ENCODE measurements at regions not wholly inside any gene's neighbourhood (a gene's known extent, or its start where the extent isn't known, plus 50 kb on each side); places are given as distances from the start of the nearest gene placed in this dataset.

DNA sequence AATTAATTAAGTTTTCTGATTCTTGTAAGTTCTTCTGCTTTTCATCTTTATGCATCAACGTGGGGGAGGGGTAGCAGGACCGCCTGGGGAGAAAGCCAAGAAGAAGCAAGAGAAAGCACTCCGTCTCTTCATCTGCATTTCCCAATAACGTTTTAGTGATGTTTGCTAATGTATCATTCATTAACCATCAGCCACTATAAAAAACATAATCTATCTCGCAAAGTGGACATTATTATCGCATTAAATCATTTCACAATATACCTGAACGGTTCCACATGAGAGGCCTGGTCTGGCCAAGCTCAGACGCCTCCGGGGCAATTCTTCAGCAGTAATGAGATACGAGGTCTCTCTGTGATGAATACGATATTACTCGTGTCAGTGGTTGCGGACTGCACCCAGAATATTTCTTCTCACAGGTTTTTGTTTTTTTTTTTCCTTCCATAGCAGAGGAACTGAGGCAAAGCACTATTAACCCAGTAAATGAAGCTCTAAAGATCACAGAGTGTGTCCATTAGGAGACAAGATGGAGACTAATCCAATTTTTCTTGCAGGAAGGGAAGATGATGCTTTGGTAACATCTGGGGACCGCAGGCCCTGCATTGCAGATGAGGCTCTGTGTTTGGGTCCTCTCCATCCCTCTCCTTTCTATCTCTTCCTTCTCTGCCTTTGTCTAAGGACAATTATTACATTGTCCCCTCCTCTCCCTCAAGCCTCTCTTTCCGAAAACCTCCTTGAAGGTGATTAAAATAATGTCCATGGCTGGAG lies 156.1 kb downstream of the SLC35B3 start:
- no peak for TF ChIP-seq CTCF (IDR thresholded peaks at IDR 0.05; ENCODE audit: low read depth, low read length)
- in situ Hi-C loops (cut with HindIII; ENCODE audit: low sequenced_read_pairs): no loop called here
- DNase-seq (ENCODE audit: low read depth, low spot score): no peak

DNA sequence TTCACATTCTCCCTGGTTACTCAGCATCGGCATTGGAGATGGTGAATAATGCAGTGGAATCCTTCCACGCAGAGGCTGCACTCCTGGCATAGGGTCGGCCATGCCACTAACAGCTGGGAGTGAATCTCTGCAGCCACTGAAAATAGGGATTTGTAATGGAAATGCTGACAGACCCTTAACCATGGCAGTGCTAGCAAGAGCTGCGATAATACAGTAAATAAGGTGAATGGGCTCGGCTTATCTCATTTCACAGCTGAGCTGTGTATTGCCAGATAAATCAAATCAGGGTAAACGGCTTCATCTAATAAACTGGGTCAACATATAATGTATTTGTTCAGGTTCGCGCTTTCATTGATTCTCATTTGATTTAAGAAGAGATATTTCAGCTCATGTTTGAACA lies 156.8 kb downstream of the SLC35B3 start:
- H3K4me3 ChIP-seq (ENCODE audit: low read depth, low read length): no peak overlapping the region
- in situ Hi-C loops (cut with HindIII; ENCODE audit: low sequenced_read_pairs): no loop called here
- no peak for TF ChIP-seq CTCF (IDR thresholded peaks at IDR 0.05; ENCODE audit: low read depth, low read length)
- DNase-seq (ENCODE audit: low read depth, low spot score): no peak

More for the DNA sequence above, 156.1 kb downstream of the SLC35B3 start:
- H3K4me3 ChIP-seq (ENCODE audit: low read depth, low read length): no peak overlapping the region

- in situ Hi-C loops (cut with HindIII; ENCODE audit: low sequenced_read_pairs): no loop called here
- TF ChIP-seq CTCF (IDR thresholded peaks at IDR 0.05; ENCODE audit: low read depth, low read length): no peak
- no peak overlapping the region for H3K4me3 ChIP-seq (ENCODE audit: low read depth, low read length)
- no peak for DNase-seq (ENCODE audit: low read depth, low spot score)
Observed at GRCh38 chr6:8277769-8278168, 157.6 kb downstream of the SLC35B3 start.

DNA sequence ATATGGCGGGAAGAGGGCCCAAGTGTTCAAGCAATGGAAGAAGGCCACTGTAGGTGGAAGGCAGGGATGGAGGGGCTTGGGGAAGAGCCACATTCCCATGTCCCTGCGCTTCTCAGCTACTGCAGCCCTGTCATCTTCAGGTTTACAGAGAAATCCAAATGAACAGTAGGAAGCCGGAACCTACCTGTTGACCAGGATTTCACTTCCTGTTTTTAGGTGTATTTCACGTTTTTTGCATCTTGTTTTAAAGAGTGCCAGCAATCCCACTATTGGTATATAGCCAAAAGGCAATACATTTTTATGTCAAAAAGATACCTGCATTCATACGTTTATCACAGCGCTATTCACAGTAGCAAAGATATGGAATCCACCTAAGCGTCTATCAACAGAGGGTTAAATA lies 159.2 kb downstream of the SLC35B3 start:
- no peak for DNase-seq (ENCODE audit: low read depth, low spot score)
- in situ Hi-C loops (cut with HindIII; ENCODE audit: low sequenced_read_pairs): no loop called here
- H3K4me3 ChIP-seq (ENCODE audit: low read depth, low read length): no peak overlapping the region
- no peak for TF ChIP-seq CTCF (IDR thresholded peaks at IDR 0.05; ENCODE audit: low read depth, low read length)

GRCh38 chr6:8275667-8276066 lies 159.7 kb downstream of the SLC35B3 start:
- no peak overlapping the region for H3K4me3 ChIP-seq (ENCODE audit: low read depth, low read length)
- in situ Hi-C loops (cut with HindIII; ENCODE audit: low sequenced_read_pairs): no loop called here
- no peak for DNase-seq (ENCODE audit: low read depth, low spot score)
- no peak for TF ChIP-seq CTCF (IDR thresholded peaks at IDR 0.05; ENCODE audit: low read depth, low read length)

DNA sequence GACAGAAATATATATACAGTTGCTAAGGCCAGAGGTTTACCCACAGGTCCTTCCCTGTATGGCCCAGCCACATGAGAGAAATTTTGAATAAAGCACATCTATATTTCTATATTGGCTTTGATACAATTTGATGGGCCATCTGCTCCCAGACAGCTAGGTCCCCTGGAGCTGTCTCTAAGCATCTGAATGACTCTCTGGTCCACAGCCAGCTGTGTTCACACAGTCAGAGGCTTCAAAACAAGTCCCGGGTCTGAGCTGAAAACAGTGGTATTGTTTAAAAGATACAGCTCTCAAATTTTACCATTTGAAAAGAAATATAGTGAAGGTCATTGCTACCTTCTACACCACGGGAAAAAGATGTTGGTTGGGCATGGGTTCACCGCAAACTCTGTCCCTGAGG lies 161.1 kb downstream of the SLC35B3 start:
- in situ Hi-C loops (cut with HindIII; ENCODE audit: low sequenced_read_pairs): no loop called here
- H3K4me3 ChIP-seq (ENCODE audit: low read depth, low read length): no peak overlapping the region
- no peak for DNase-seq (ENCODE audit: low read depth, low spot score)
- no peak for TF ChIP-seq CTCF (IDR thresholded peaks at IDR 0.05; ENCODE audit: low read depth, low read length)
